Tibial nerve (tissue), 4 donors: ENCODE measurements at regions not wholly inside any gene's neighbourhood (a gene's known extent, or its start where the extent isn't known, plus 50 kb on each side); places are given as distances from the start of the nearest gene placed in this dataset.

ENCODE experiments used
- DNase-seq, 2 donors: peaks; one replicate each; pipeline ENCODE4 v3.0.0-alpha.2; 2019; ENCODE audit warnings: low spot score in 2 of 2
- H3K27ac ChIP-seq, 4 donors: fragments of 200-600 bp; sonication (generic) in 3 of 4; one replicate each; pipeline ENCODE4 v1.5.1; 2017 to 2019; ENCODE audit warnings: mild to moderate bottlenecking in 1 of 4
- H3K27me3 ChIP-seq, 2 donors: fragments of 200-600 bp; sonication (generic) in 1 of 2; one replicate each; pipeline versions ENCODE4 v1.5.1 to v1.6.0; 2017 to 2019
- H3K36me3 ChIP-seq, 3 donors: fragments of 200-600 bp; sonication (generic); one replicate each; pipeline ENCODE4 v1.5.1; 2018 to 2019
- H3K4me1 ChIP-seq, 4 donors: fragments of 200-600 bp; sonication (generic) in 3 of 4; one replicate each; pipeline ENCODE4 v1.5.1; 2017 to 2019
- H3K4me3 ChIP-seq, 4 donors: fragments of 200-600 bp; sonication (generic) in 3 of 4; one replicate each; pipeline ENCODE4 v1.5.1; 2017 to 2019; ENCODE audit warnings: mild to moderate bottlenecking in 1 of 4, moderate library complexity in 1 of 4
- H3K9me3 ChIP-seq, 4 donors: fragments of 200-600 bp; sonication (generic) in 3 of 4; one replicate each; pipeline ENCODE4 v1.5.1; 2017 to 2019
- CTCF ChIP-seq, 5 experiments: fragments of 200-600 bp in 3 of 5; fragments of 450-650 bp in 2 of 5; sonication (generic) in 3 of 5; IDR thresholded peaks; one replicate each; pipeline ENCODE4 v1.5.1; 2016 to 2019; ENCODE audit warnings: antibody characterized with exemption in 5 of 5, mild to moderate bottlenecking in 3 of 5, moderate library complexity in 2 of 5
- EP300 ChIP-seq, 2 donors: sonication (generic); formaldehyde crosslinking; IDR thresholded peaks; one replicate each; pipeline ENCODE4 v1.6.1; 2017; ENCODE audit warnings: antibody characterized with exemption in 2 of 2, mild to moderate bottlenecking in 1 of 2
- POLR2A ChIP-seq, 2 donors: fragments of 450-650 bp; IDR thresholded peaks; one replicate each; pipeline ENCODE4 v1.6.1; 2017; ENCODE audit warnings: antibody characterized with exemption in 2 of 2, mild to moderate bottlenecking in 2 of 2, moderate library complexity in 2 of 2
- WGBS, 2 donors: methylation state at CpG; one replicate each; pipeline ENCODE4 v1.1.5; 2018; 5-methylcytosine and 5-hydroxymethylcytosine counted together

- H3K27me3 ChIP-seq: no peaks in the 10 kb centered on the region
- no peak overlapping the region for H3K4me3 ChIP-seq
- WGBS, 2 donors: 36 to 41% methylated on average over 4 of the region's 4 CpGs
- no peaks in the 10 kb centered on the region for H3K9me3 ChIP-seq
- TF ChIP-seq CTCF (IDR thresholded peaks at IDR 0.05) (no peak), EP300 (IDR thresholded peaks at IDR 0.05) (no peak), POLR2A (IDR thresholded peaks at IDR 0.05) (no peak)
- H3K4me1 ChIP-seq: no peaks in the 10 kb centered on the region
- DNase-seq: no peak
- no peak overlapping the region for H3K27ac ChIP-seq
- H3K36me3 ChIP-seq: no peaks in the 10 kb centered on the region
These were observed 615.2 kb upstream of the SEMA6A start for GRCh38 chr5:117189784-117190183.

GRCh38 chr5:117188211-117188610 is 613.6 kb upstream of the SEMA6A start:
- Histone ChIP-seq H3K9me3 (no peaks in the 10 kb centered on the region), H3K4me3 (no peak overlapping the region), H3K36me3 (no peaks in the 10 kb centered on the region), H3K4me1 (no peaks in the 10 kb centered on the region), H3K27me3 (no peaks in the 10 kb centered on the region), H3K27ac (no peak overlapping the region)
- DNase-seq: no peak
- no peak for TF ChIP-seq EP300 (IDR thresholded peaks at IDR 0.05)
- TF ChIP-seq CTCF (IDR thresholded peaks at IDR 0.05): no peak
- TF ChIP-seq POLR2A (IDR thresholded peaks at IDR 0.05): no peak
- 32 to 40% methylated on average over 1 of the region's 1 CpG for WGBS, 2 donors

GRCh38 chr5:117186751-117187150 is 612.1 kb upstream of the SEMA6A start:
- DNase-seq: no peak
- H3K4me3 ChIP-seq: no peak overlapping the region
- 89% methylated on average over 3 of the region's 3 CpGs for WGBS, 2 donors

GRCh38 chr5:117183326-117183725 is 608.7 kb upstream of the SEMA6A start:
- WGBS, 2 donors: 77 to 88% methylated on average over 2 of the region's 2 CpGs
- TF ChIP-seq EP300 (IDR thresholded peaks at IDR 0.05) (no peak), POLR2A (IDR thresholded peaks at IDR 0.05) (no peak), CTCF (IDR thresholded peaks at IDR 0.05) (no peak)
- H3K27ac ChIP-seq: no peak overlapping the region
- H3K36me3 ChIP-seq: no peaks in the 10 kb centered on the region
- H3K4me1 ChIP-seq: no peaks in the 10 kb centered on the region
- DNase-seq: no peak
- no peaks in the 10 kb centered on the region for H3K27me3 ChIP-seq
- no peak overlapping the region for H3K4me3 ChIP-seq
- H3K9me3 ChIP-seq: no peaks in the 10 kb centered on the region

More at GRCh38 chr5:117186751-117187150, 612.1 kb upstream of the SEMA6A start:
- no peaks in the 10 kb centered on the region for H3K9me3 ChIP-seq
- no peaks in the 10 kb centered on the region for H3K4me1 ChIP-seq
- no peaks in the 10 kb centered on the region for H3K36me3 ChIP-seq
- no peak overlapping the region for H3K27ac ChIP-seq
- H3K27me3 ChIP-seq: no peaks in the 10 kb centered on the region
- TF ChIP-seq EP300 (IDR thresholded peaks at IDR 0.05) (no peak), POLR2A (IDR thresholded peaks at IDR 0.05) (no peak), CTCF (IDR thresholded peaks at IDR 0.05) (no peak)

- no peak overlapping the region for H3K27ac ChIP-seq
- DNase-seq: no peak
- H3K9me3 ChIP-seq: no peaks in the 10 kb centered on the region
- H3K4me1 ChIP-seq: no peaks in the 10 kb centered on the region
- H3K4me3 ChIP-seq: no peak overlapping the region
- 80 to 94% methylated on average over 1 of the region's 1 CpG for WGBS, 2 donors
- TF ChIP-seq EP300 (IDR thresholded peaks at IDR 0.05) (no peak), CTCF (IDR thresholded peaks at IDR 0.05) (no peak), POLR2A (IDR thresholded peaks at IDR 0.05) (no peak)
- no peaks in the 10 kb centered on the region for H3K36me3 ChIP-seq
- no peaks in the 10 kb centered on the region for H3K27me3 ChIP-seq
These were observed 607.5 kb upstream of the SEMA6A start for GRCh38 chr5:117182104-117182503.
